Caco-2 (cell line): ENCODE measurements at regions not wholly inside any gene's neighbourhood (a gene's known extent, or its start where the extent isn't known, plus 50 kb on each side); places are given as distances from the start of the nearest gene placed in this dataset.

Source experiments
- BruUV-seq: library from RNA; stranded (reverse); fragments of 400-500 nt; replicated peaks from 2 replicates; lab custom pipeline; 2021; lab: Mats Ljungman, UMichigan
- CTCF ChIA-PET: fragments of 300-600 bp; sonication (Branson Sonifier 250); formaldehyde crosslinking; loops from one replicate; lab custom pipeline; 2022; ENCODE audit warnings: antibody characterized with exemption; lab: Charles Lee
- POLR2A ChIA-PET: fragments of 300-600 bp; sonication (Branson Sonifier 250); formaldehyde crosslinking; loops from one replicate; lab custom pipeline; 2022; ENCODE audit warnings: antibody characterized with exemption; lab: Charles Lee
- DNase-seq, 2 experiments: peaks; one replicate each; pipeline versions ENCODE4 v3.0.0 to v3.0.0-alpha.2; 2020 to 2022
- H3K27me3 ChIP-seq: replicated peaks from 2 replicates; pipeline ENCODE4 v1.6.0; 2011; ENCODE audit warnings: low read length; ENCODE audit not compliant: control insufficient read depth, insufficient read depth
- H3K36me3 ChIP-seq: 2 replicates; pipeline ENCODE4 v1.5.1; 2011; ENCODE audit warnings: low read length; ENCODE audit not compliant: control insufficient read depth, insufficient read depth
- H3K4me1 ChIP-seq: fragments of 250-450 bp; sonication (Bioruptor Pico); 2 replicates; pipeline ENCODE4 v1.5.1; 2020; ENCODE audit warnings: mild to moderate bottlenecking
- H3K4me3 ChIP-seq: 2 replicates; pipeline ENCODE4 v1.5.1; 2011; ENCODE audit warnings: low read depth, mild to moderate bottlenecking, control low read depth, low read length
- H3K9me3 ChIP-seq: fragments of 250-450 bp; sonication (Bioruptor Pico); 2 replicates; pipeline ENCODE4 v1.5.1; 2020; ENCODE audit warnings: mild to moderate bottlenecking, moderate library complexity
- H3K27ac Mint-ChIP-seq: one replicate; pipeline ENCODE4 v1.8.0; 2022; ENCODE audit warnings: mixed read lengths; ENCODE audit not compliant: unreplicated experiment
- H3K27me3 Mint-ChIP-seq: one replicate; pipeline ENCODE4 v1.8.0; 2022; ENCODE audit warnings: mixed read lengths; ENCODE audit not compliant: insufficient read depth, unreplicated experiment
- H3K36me3 Mint-ChIP-seq: one replicate; pipeline ENCODE4 v1.8.0; 2022; ENCODE audit warnings: mild to moderate bottlenecking, mixed read lengths; ENCODE audit not compliant: insufficient read depth, unreplicated experiment
- H3K4me1 Mint-ChIP-seq: one replicate; pipeline ENCODE4 v1.8.0; 2022; ENCODE audit warnings: low read depth, mixed read lengths; ENCODE audit not compliant: unreplicated experiment
- H3K4me3 Mint-ChIP-seq: one replicate; pipeline ENCODE4 v1.8.0; 2022; ENCODE audit warnings: mild to moderate bottlenecking, moderate library complexity, mixed read lengths; ENCODE audit not compliant: unreplicated experiment
- H3K9me3 Mint-ChIP-seq: one replicate; pipeline ENCODE4 v1.8.0; 2022; ENCODE audit warnings: mixed read lengths; ENCODE audit not compliant: unreplicated experiment
- CTCF ChIP-seq, 2 experiments: fragments of 200-600 bp in 1 of 2; IDR thresholded peaks; 1 replicate in 1 of 2; 2 replicates in 1 of 2; pipeline versions ENCODE4 v1.5.1 to v1.8.0; 2011 to 2022; ENCODE audit warnings: antibody characterized with exemption in 1 of 2, control low read depth in 1 of 2, inconsistent platforms in 1 of 2, low read depth in 1 of 2, low read length in 1 of 2, mild to moderate bottlenecking in 1 of 2, moderate library complexity in 1 of 2; ENCODE audit not compliant: insufficient read depth in 1 of 2, severe bottlenecking in 1 of 2, unreplicated experiment in 1 of 2
- intact Hi-C: fragments of 100-400 bp; cut with micrococcal nuclease; formaldehyde crosslinking; loops from one replicate; pipeline ENCODE4 v1.10.0; 2022; ENCODE audit not compliant: unreplicated experiment

GRCh38 chr9:6121707-6122106 lies 93.9 kb upstream of the IL33 start:
- Histone ChIP-seq H3K27me3 (no peaks in the 10 kb centered on the region), H3K9me3 (no peaks in the 10 kb centered on the region), H3K36me3 (no peaks in the 10 kb centered on the region), H3K4me3 (no peak overlapping the region), H3K4me1 (no peaks in the 10 kb centered on the region)
- TF ChIP-seq CTCF (IDR thresholded peaks at IDR 0.05; ENCODE audit: insufficient read depth in 1 of 2, low read depth in 1 of 2, low read length in 1 of 2, severe bottlenecking in 1 of 2, unreplicated experiment in 1 of 2), result no peak
- no peaks in the 10 kb centered on the region for H3K9me3 Mint-ChIP-seq
- peaks cover under 1% of the 10 kb centered on the region for H3K27me3 Mint-ChIP-seq
- no peak overlapping the region for H3K4me3 Mint-ChIP-seq
- POLR2A ChIA-PET, result no interaction called here
- no peak for DNase-seq
- intact Hi-C loops, result no loop called here
- no peak overlapping the region for H3K27ac Mint-ChIP-seq
- no TSS peak for BruUV-seq
- H3K4me1 Mint-ChIP-seq, result no peaks in the 10 kb centered on the region
- no peaks in the 10 kb centered on the region for H3K36me3 Mint-ChIP-seq
- CTCF ChIA-PET, result interaction anchor here (0.6 kb wide), 1 partner anchor 184 kb away, joined by 3 read pairs; no protein-coding TSS in a partner anchor

DNA sequence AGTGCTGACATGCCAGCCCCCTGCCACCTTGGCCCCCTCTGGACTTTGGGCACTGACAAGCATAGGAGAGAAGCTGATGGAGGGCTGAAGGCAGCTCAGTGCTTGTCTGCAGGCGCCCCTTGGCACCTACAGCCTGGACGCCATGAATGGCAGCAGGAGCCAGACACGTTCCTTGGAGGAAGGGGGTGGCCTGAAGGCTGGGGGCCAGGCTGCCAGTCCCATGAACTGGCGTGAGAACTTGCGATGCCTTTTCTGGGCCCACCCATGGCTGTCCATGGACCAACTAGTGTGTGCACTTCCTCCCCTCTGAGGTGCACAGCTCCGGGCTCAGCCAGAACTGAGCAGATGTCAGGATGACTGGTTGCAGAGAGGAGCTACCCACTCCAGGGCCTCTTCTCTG lies 99.0 kb upstream of the RANBP6 start:
- no peaks in the 10 kb centered on the region for H3K9me3 ChIP-seq
- no peak overlapping the region for H3K4me3 ChIP-seq
- Mint-ChIP-seq H3K4me1 (no peaks in the 10 kb centered on the region), H3K36me3 (no peaks in the 10 kb centered on the region), H3K9me3 (no peaks in the 10 kb centered on the region), H3K27ac (no peak overlapping the region), H3K4me3 (no peak overlapping the region), H3K27me3 (peaks cover 3% of the 10 kb centered on the region)
- ChIA-PET CTCF (no interaction called here), POLR2A (no interaction called here)
- no TSS peak for BruUV-seq
- no peaks in the 10 kb centered on the region for H3K27me3 ChIP-seq
- no peaks in the 10 kb centered on the region for H3K36me3 ChIP-seq
- DNase-seq, result no peak
- intact Hi-C loops, result no loop called here
- H3K4me1 ChIP-seq, result no peaks in the 10 kb centered on the region
- no peak for TF ChIP-seq CTCF (IDR thresholded peaks at IDR 0.05; ENCODE audit: insufficient read depth in 1 of 2, low read depth in 1 of 2, low read length in 1 of 2, severe bottlenecking in 1 of 2, unreplicated experiment in 1 of 2)

- TF ChIP-seq CTCF (IDR thresholded peaks at IDR 0.05; ENCODE audit: insufficient read depth in 1 of 2, low read depth in 1 of 2, low read length in 1 of 2, severe bottlenecking in 1 of 2, unreplicated experiment in 1 of 2), result no peak
- Mint-ChIP-seq H3K27me3 (peaks cover 3% of the 10 kb centered on the region), H3K9me3 (no peaks in the 10 kb centered on the region), H3K4me3 (no peak overlapping the region), H3K4me1 (no peaks in the 10 kb centered on the region), H3K36me3 (no peaks in the 10 kb centered on the region), H3K27ac (no peak overlapping the region)
- BruUV-seq, result no TSS peak
- Histone ChIP-seq H3K4me1 (no peaks in the 10 kb centered on the region), H3K36me3 (no peaks in the 10 kb centered on the region), H3K4me3 (no peak overlapping the region), H3K9me3 (no peaks in the 10 kb centered on the region), H3K27me3 (no peaks in the 10 kb centered on the region)
- POLR2A ChIA-PET, result no interaction called here
- CTCF ChIA-PET, result no interaction called here
- intact Hi-C loops, result no loop called here
- DNase-seq, result no peak
Observed at GRCh38 chr9:6113819-6114218, 98.4 kb upstream of the RANBP6 start.
